SJCRH30 (cell line): ENCODE measurements at regions not wholly inside any gene's neighbourhood (a gene's known extent, or its start where the extent isn't known, plus 50 kb on each side); places are given as distances from the start of the nearest gene placed in this dataset.
"Not testable (repeated sequence)": the region's sequence is repeated elsewhere in the genome, so short reads cannot be mapped to it uniquely, and the experiment has no call there.

Source experiments
- DNase-seq, 2 experiments: peaks; one replicate each; pipeline ENCODE4 v3.0.0-alpha.2; 2015 to 2020
- H3K27ac ChIP-seq: fragments of 250-450 bp; sonication (Bioruptor Pico); 2 replicates; pipeline ENCODE4 v1.5.1; 2020; ENCODE audit warnings: mild to moderate bottlenecking, moderate library complexity
- H3K27me3 ChIP-seq: fragments of 250-450 bp; sonication (Bioruptor Pico); 2 replicates; pipeline ENCODE4 v1.5.1; 2020; ENCODE audit warnings: mild to moderate bottlenecking, moderate library complexity
- H3K36me3 ChIP-seq: fragments of 250-450 bp; sonication (Bioruptor Pico); 2 replicates; pipeline ENCODE4 v1.5.1; 2020; ENCODE audit warnings: mild to moderate bottlenecking, moderate library complexity
- H3K4me1 ChIP-seq: fragments of 250-450 bp; sonication (Bioruptor Pico); 2 replicates; pipeline ENCODE4 v1.5.1; 2020; ENCODE audit warnings: mild to moderate bottlenecking, moderate library complexity
- H3K4me3 ChIP-seq: fragments of 250-450 bp; sonication (Bioruptor Pico); 2 replicates; pipeline ENCODE4 v1.5.1; 2020; ENCODE audit warnings: mild to moderate bottlenecking, moderate library complexity
- H3K9me3 ChIP-seq: fragments of 250-450 bp; sonication (Bioruptor Pico); replicated peaks from 2 replicates; pipeline ENCODE4 v1.5.1; 2020; ENCODE audit warnings: mild to moderate bottlenecking, moderate library complexity

DNA sequence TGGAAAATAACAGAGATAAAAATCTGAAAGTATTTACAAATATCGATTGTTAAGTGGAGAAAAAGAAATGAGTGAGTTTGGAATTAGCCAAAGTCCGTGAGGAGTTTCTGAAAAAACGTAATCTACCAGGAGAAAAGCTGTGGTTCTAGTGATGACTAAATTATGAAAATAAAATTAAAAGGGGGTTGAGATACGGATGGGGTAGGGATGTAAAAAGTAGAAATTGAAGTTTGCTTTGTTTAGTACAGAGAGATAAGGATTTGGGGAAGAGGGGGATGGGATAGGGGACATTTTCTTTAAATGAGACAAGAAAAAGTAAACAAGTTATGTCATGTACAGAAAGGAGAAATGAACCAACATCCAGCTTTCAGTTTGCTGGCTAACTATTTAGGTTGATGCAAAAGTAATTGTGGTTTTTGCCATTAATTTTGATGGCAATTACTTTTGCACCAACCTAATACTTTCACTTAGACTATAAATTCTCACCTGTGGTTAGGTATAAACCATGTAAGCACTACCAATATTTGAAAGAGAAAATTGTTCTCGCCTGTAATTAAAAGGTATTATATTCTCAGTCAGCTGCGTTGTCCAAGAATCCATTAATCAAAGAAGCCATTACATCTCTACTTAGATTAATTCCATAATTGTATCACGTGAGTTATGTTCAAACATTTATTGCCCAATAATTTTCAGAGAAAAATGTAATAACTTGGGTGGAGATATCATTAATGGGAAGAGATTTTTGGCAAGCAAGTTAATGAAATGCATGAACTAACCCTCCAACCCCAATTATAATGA is 143.0 kb upstream of the NRP1 start:
- Histone ChIP-seq H3K9me3 (no peaks in the 10 kb centered on the region), H3K36me3 (no peaks in the 10 kb centered on the region), H3K4me3 (no peak overlapping the region), H3K27ac (no peak overlapping the region), H3K27me3 (no peaks in the 10 kb centered on the region), H3K4me1 (no peaks in the 10 kb centered on the region)
- no peak for DNase-seq

DNA sequence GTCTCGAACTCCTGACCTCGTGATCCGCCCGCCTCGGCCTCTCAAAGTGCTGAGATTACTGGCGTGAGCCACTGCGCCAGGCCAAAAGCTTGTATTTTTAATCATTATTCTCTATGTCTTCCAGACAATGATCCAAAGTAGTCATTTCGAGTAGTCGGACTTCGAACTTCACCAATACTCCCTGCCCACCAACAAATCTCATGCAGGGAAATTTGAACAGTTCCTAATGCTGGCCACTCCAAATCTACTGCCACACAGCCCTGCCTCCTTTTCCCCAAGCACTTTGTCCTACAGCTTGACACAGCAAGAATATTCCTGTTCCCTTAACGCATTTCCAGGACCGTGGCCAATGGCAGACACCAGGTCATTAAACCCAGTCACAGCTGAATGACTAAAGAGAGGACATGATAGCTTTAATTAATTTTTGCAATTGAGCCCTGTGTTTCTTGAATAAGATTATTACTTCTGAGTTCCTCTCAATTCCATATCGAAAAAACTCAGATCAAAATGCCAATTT is 142.3 kb upstream of the NRP1 start:
- Histone ChIP-seq H3K27ac (no peak overlapping the region), H3K4me1 (no peaks in the 10 kb centered on the region), H3K27me3 (no peaks in the 10 kb centered on the region), H3K36me3 (no peaks in the 10 kb centered on the region), H3K4me3 (no peak overlapping the region), H3K9me3 (no peaks in the 10 kb centered on the region)
- no peak for DNase-seq

DNA sequence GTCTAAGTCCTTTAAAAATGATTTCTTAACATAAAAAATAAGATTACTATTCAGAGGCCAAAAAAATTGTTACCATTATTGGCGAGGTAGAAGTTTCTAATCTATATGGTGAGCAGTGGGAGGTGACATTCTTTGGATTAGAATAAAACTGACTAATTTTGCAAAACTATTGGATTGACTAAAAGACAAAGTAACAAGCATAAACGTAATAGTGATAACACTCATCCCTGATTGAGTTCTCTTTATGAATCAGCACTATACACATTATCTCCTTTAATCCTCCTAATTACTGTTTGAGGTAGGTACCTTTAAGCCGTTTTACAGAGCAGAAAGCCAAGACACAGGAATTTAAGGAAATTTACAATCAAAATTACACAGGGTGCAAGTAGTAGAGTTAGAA is 139.2 kb upstream of the NRP1 start:
- DNase-seq: no peak
- no peaks in the 10 kb centered on the region for H3K36me3 ChIP-seq
- H3K4me1 ChIP-seq: no peaks in the 10 kb centered on the region

DNA sequence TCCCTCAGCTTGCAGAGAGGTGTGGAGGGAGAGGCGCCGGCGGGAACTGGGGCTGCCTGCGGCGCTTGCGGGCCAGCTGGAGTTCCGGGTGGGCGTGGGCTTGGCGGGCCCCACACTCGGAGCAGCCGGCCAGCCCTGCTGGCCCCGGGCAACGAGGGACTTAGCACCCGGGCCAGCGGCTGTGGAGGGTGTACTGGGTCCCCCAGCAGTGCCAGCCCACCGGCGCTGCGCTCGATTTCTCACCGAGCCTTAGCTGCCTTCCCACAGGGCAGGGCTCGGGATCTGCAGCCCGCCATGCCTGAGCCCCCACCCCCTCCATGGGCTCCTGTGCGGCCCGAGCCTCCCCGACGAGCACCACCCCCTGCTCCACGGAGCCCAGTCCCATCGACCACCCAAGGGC is 133.5 kb upstream of the NRP1 start:
- H3K9me3 ChIP-seq, DNase-seq, H3K4me1 ChIP-seq, H3K27me3 ChIP-seq, H3K36me3 ChIP-seq, H3K27ac ChIP-seq, H3K4me3 ChIP-seq: not testable (repeated sequence)

More for the DNA sequence above, 139.2 kb upstream of the NRP1 start:
- Histone ChIP-seq H3K27ac (no peak overlapping the region), H3K27me3 (no peaks in the 10 kb centered on the region), H3K4me3 (no peak overlapping the region), H3K9me3 (no peaks in the 10 kb centered on the region)

DNA sequence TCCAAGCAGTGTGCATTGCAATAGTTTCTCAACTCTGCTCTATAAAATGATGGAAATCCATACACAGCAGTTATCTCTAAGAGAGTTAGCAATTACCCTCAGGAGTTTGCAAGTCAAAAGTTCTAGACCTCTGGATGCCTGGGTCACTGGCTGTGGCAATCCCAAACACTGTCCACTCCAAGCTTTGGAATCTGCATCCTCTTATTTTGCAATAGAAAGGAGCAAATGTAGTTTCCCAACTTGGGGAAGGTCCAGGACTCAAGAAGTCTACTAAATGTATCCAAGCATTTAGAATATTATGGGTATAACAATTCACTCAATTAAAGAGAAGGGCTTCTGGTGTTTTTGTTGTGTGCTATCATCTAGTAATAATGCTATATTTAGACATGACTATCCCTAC is 131.3 kb upstream of the NRP1 start:
- Histone ChIP-seq H3K27me3 (no peaks in the 10 kb centered on the region), H3K4me1 (no peaks in the 10 kb centered on the region), H3K27ac (no peak overlapping the region), H3K9me3 (no peaks in the 10 kb centered on the region), H3K36me3 (no peaks in the 10 kb centered on the region), H3K4me3 (no peak overlapping the region)
- no peak for DNase-seq

DNA sequence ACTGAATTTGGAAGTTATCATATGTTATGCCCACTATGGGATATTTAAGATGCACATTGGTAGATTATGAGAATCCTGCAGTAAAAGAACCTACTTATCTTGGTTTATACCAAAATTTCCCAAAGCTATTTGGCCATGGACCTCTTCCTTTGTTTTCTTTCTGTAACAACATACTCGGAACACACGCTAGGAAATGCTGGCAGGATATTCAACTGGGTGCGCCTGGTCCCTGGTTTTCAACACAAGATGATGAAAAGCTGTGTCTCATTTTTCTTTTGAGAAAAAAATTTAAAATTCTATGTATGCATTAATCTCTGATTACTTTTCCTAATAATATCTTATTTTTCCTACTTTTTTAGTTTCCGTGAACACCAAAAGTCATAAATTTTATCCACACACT is 128.5 kb upstream of the NRP1 start:
- Histone ChIP-seq H3K27ac (no peak overlapping the region), H3K4me1 (no peaks in the 10 kb centered on the region), H3K9me3 (no peaks in the 10 kb centered on the region), H3K36me3 (no peaks in the 10 kb centered on the region), H3K4me3 (no peak overlapping the region), H3K27me3 (no peaks in the 10 kb centered on the region)
- no peak for DNase-seq

DNA sequence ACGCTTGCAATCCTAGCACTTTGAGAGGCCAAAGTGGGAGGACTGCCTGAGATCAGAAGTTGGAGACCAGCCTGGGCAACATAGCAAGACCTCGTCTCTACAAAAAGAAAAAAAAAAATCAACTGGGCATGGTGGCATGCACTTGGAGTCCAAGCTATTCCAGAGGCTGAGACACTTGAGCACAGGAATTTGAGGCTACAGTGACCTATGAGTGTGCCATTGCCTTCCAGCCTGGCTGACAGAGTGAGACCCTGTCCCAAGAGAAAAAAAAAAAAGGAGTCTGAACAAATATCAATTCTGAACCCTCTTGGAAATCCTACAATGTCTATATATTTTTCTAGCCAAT is 126.8 kb upstream of the NRP1 start:
- no peak overlapping the region for H3K27ac ChIP-seq
- no peaks in the 10 kb centered on the region for H3K4me1 ChIP-seq
- no peak for DNase-seq
- no peaks in the 10 kb centered on the region for H3K27me3 ChIP-seq
- H3K36me3 ChIP-seq: no peaks in the 10 kb centered on the region
- H3K9me3 ChIP-seq: no peaks in the 10 kb centered on the region
- H3K4me3 ChIP-seq: no peak overlapping the region

DNA sequence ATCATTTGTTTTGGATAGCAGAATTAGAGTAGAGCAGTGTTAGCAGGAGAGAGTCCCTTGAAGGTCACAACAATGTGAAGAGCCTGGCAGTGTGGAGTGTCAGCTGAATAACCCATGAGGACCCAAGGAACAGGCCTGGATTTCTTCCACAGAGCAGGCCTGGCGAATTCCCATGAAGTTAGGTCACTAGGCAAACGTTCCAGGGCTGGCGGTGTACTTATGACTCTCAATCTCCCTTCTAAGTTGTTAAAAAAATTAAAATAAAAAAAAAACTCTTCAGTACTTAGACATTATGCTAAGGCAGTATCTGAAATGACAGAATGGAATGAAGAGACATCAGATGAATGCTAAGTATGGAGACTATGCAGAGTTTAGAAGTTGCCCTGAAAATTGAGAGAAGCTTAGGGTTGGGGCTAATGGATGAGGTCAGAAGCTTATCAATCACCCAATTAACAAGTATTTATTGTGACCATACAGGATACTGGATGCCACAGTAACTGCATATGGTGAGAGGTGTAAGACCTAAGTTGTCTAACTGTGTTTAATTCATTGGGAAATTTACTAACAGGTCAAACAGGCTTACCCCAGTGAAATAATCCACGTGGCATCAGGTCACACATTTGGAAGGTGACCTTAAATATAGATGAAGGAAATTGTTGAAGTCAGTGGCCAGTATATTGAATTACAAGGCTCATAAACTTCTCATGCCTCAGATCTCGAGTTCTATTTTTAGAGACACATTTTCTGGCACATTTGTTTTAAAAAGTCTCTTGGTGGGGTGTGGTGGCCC is 126.2 kb upstream of the NRP1 start:
- Histone ChIP-seq H3K9me3 (no peaks in the 10 kb centered on the region), H3K36me3 (no peaks in the 10 kb centered on the region), H3K27me3 (no peaks in the 10 kb centered on the region), H3K4me3 (no peak overlapping the region), H3K4me1 (no peaks in the 10 kb centered on the region), H3K27ac (no peak overlapping the region)
- no peak for DNase-seq

DNA sequence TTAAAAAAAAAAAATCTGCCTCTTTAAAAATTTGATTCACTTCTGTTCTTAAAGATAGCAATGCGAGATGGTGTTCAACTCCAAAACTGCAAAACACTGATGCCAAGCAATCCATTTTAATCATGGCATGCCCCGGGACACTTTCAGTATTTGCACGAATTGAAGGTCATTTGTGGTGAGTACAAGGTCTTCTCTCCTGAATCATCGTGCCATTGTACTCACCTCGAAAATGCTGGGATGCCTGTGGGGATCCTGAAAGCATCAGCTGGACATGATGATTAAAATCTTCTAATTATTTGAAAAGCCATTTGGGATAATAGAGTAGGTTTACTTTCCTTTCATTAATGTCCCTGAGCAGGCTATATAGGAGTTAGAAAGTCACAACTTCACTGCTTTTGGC is 125.1 kb upstream of the NRP1 start:
- Histone ChIP-seq H3K4me1 (no peaks in the 10 kb centered on the region), H3K9me3 (no peaks in the 10 kb centered on the region), H3K4me3 (no peak overlapping the region), H3K27me3 (no peaks in the 10 kb centered on the region), H3K27ac (no peak overlapping the region), H3K36me3 (no peaks in the 10 kb centered on the region)
- no peak for DNase-seq

DNA sequence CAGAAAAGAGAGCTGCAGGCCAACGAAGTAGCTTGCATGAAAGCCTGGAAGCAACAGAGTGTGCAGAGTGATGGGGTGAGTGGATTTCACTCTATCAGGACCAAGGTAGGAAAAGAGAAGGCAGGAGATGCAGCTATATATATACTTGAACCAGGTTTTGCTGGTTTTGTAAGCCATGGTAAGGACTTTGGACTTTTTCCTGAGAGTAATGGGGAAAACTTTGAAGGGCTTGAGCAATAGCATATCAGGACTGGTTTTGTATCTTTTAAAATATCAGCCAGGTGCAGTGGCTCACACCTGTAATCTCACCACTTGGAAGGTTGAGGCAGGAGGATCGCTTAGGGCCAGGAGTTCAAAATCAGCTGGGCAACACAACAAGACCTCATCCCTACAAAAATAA is 120.6 kb upstream of the NRP1 start:
- H3K4me3 ChIP-seq: no peak overlapping the region

DNA sequence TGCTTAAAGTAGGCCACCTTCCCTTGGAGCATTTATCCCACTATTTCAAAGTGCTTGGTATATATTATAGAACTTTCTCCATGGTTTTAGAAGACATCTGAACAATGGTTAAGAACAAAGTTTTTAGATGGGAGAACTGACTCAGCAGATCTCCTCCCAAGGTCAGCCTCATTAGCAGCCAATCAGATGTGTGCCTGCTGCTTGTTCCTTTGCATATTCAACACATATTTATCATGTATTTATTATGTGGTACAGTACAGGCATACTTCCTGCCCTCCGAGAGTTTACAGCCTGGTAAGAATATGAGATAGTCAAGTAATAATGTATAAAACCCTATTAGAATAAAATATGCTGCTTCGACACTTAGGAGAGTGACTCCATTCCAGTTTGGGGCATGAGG is 120.1 kb upstream of the NRP1 start:
- H3K36me3 ChIP-seq: no peaks in the 10 kb centered on the region; the same call in 1 of the 2 replicates
- no peaks in the 10 kb centered on the region for H3K27me3 ChIP-seq
- no peak for DNase-seq
- no peaks in the 10 kb centered on the region for H3K4me1 ChIP-seq
- H3K27ac ChIP-seq: no peak overlapping the region
- no peak overlapping the region for H3K4me3 ChIP-seq
- H3K9me3 ChIP-seq: no peaks in the 10 kb centered on the region

More for the DNA sequence above, 120.6 kb upstream of the NRP1 start:
- no peaks in the 10 kb centered on the region for H3K27me3 ChIP-seq
- H3K9me3 ChIP-seq: no peaks in the 10 kb centered on the region
- H3K4me1 ChIP-seq: no peaks in the 10 kb centered on the region
- no peak for DNase-seq
- H3K27ac ChIP-seq: no peak overlapping the region
- H3K36me3 ChIP-seq: no peaks in the 10 kb centered on the region; the same call in 1 of the 2 replicates

DNA sequence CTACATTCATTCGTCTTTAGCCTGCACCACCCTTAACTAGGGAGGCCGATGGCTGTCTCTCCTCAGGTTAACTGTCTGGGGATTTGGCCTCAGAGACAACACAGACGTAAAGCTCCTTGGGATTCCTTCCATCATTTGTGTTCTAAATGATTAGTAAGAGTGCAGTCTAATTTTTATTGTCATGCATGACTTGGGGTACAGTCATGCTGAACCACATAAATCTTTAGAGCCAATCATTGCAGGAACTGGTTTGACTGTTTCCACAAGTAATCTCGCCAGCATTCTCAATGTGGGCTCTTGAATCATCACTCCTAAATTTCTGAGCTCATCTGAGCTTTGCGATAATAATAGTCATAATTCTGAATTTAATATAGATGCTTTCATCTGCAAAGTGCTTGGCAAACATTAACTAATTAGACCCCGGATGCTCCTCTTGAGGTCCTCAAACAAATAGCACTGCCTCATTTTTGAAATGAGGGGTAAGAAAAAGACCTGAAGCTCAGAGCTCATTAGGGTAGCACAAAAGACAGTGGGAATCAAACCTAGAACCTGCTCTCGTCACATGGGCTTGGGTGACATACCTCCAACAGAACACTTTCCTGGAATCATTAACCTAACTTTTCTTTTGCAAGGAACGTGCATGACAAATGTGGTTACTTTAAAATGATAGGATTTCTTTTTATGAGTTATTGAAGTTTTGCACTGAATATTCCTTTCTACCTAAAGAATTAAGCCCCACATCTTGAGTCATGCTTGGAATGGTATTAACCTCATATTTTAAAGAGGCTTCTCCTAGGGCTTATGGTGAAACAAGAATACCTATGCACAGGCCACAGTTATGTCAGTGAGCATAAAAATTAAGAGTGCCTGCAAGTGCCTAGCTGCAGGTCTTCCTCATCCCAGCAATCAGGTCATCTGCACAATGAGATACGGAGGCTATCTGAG is 118.9 kb upstream of the NRP1 start:
- H3K27me3 ChIP-seq: no peaks in the 10 kb centered on the region
- DNase-seq: no peak
- no peak overlapping the region for H3K4me3 ChIP-seq
- no peak overlapping the region for H3K27ac ChIP-seq
- H3K4me1 ChIP-seq: no peaks in the 10 kb centered on the region
- H3K36me3 ChIP-seq: no peaks in the 10 kb centered on the region; the same call in 1 of the 2 replicates
- no peaks in the 10 kb centered on the region for H3K9me3 ChIP-seq

DNA sequence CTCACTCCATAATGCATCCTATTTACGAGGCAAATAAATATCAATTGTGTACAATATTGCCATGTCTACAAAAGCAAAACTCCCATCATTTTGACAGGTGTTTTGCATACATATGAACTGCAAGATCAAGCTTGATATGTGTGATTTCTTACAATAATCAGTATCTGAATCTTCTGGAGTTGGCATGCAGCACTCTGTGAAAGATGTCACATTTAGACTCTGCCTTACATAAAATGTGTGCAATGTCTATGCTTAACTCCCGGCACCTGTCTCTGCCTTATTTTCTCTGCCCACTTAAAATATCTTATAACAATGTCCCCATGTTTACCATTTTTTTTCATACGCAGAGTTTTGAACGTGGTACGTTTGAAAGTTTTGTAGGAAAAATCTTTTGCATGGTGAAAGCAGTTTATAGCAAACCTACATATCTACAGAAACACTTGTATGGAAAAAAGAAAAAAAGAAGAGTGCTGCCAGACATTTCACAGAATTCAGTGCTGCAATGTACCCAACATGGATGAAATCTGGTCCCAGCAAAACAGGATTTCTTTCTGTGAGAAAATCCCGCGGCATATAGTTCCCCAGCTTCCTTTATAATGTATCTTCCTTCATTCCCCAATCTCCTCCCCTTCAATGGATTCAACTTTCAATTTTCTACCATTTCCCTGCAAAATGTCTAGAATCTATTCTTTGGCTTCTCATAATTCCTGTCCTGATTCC is 114.1 kb upstream of the NRP1 start:
- H3K4me1 ChIP-seq: no peaks in the 10 kb centered on the region
- H3K36me3 ChIP-seq: no peaks in the 10 kb centered on the region
- no peak for DNase-seq
- H3K4me3 ChIP-seq: no peak overlapping the region
- H3K27ac ChIP-seq: no peak overlapping the region
- no peaks in the 10 kb centered on the region for H3K27me3 ChIP-seq
- no peaks in the 10 kb centered on the region for H3K9me3 ChIP-seq

DNA sequence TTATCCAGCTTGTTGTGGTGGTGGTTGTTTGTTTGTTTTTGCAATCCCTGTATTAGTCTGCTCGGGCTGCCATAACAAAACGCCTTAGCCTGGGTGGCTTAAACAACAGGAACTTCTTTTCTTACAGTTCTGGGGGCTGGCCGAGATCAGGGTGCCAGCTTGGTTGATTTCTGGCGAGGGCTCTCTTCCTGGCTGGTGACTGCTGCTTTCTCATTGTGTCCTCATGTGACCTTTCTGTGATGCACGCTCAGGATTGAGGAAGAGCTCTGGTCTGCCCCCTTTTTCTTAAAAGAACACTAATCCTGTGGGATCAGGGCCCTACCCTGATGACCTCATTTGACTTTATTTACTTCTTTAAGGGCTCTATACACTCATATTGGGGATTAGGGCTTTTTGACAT is 107.1 kb upstream of the NRP1 start:
- Histone ChIP-seq H3K9me3 (no peaks in the 10 kb centered on the region), H3K36me3 (no peaks in the 10 kb centered on the region), H3K27me3 (no peaks in the 10 kb centered on the region), H3K4me3 (no peak overlapping the region), H3K27ac (no peak overlapping the region), H3K4me1 (no peaks in the 10 kb centered on the region)
- DNase-seq: peak; percentile 26 to 50
